ENCODE measurements at regions not wholly inside any gene's neighbourhood (a gene's known extent, or its start where the extent isn't known, plus 50 kb on each side); places are given as distances from the start of the nearest gene placed in this dataset.

DNA sequence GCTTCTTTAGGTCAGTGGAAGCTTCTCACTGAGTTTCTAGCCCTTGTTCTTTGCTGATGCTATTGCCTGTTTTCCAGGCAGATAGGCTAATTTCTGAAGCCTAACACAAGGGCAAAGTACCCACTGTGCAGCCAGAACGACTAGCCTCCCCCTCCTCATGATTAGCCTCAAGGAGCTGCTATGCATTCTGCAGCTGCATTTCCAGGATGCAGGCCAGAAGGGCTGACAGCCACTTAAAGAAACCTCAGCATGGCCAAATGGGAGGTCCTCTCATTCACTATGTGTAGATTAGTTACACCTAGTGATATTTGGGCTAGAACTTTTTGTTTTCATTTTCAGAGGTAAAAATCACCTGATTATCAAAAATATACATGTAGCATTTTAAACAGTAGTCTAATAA is 216.0 kb downstream of the RAD51AP2 start:
- no peak for DNase-seq

DNA sequence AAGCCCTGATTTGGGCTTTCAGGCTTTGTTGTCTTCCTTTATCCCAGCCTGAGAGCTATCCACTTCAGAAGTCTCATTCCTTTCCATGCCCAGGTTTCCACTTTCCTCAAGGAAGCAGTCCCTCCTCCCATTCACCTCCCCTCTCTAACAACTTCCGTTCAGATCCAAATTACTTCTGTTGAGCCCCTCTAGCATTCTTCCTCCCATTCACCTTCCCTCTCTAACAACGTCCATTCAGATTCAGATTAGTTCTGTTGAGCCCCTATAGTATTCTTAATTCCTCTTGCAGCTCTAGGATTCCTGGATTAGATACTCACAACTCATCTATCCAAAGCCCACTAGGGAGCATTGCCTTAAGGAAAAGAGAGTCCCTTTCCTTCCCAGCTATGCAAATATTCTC is 216.8 kb downstream of the RAD51AP2 start:
- no peak for DNase-seq

DNA sequence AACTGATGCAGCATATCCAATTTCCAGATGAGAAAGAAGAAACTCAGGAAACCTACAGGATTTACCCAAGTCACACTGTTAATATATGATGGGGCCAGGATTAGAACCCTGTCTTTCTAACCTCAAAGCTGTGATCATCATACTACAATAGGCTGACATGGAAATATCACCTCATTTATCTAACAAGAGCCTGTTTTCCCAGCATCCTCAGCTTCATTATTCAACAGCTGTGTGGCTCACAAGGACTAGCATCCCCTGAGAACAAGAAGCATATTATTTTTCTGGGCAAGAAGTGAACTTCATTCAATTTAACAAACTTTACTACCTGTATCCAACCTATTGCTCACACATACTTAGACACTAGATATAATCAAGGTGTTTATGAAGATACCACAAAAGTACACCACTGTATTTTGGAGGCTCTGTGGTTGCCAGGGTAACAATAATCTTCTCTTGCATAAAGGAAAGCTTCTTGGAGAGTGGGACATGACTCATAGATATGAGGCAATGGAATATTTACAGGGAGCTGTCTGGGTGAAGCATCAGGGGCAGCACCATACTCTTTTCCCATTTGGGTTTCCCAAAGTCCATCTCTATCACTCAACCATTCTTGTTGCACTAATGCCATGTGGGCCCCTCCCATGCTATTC is 218.2 kb downstream of the RAD51AP2 start:
- DNase-seq = no peak

DNA sequence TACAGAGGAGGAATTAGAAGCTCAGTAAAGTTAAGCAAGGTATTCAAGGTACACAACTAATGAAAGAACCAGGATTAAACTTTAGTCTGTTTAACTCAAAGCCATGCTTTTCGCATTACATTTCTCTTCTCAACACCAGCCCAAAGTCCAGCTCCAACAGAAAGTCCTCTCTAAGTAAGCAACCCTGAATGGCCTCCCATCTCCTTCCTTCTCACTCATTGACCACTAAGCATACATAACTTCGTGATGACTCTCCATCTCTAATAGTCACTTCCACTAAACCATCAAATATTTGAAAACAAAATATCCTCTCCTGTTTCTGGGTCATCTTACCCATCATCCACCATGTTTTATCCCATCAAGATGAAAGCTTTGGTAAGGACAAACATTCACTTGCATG is 219.8 kb downstream of the RAD51AP2 start:
- no peak for DNase-seq

DNA sequence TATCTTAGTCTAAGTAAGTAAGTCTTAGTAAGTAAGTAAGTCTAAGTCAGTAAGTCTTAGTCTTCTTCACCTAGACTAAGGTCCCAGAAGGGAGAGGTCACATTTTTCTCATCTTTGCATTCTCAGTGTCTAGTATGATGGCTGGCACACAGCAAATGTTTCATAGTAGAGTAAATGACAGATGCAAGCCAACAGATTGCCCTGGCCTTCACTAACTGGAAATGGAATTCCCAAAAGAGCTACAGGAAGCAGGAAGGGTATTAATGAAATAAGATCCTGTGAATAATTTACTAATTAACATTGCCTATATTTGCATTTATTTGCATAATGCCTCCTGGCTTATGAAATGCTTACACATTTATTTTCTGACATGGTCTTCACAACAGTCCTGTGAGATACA is 221.6 kb downstream of the RAD51AP2 start:
- DNase-seq = no peak

DNA sequence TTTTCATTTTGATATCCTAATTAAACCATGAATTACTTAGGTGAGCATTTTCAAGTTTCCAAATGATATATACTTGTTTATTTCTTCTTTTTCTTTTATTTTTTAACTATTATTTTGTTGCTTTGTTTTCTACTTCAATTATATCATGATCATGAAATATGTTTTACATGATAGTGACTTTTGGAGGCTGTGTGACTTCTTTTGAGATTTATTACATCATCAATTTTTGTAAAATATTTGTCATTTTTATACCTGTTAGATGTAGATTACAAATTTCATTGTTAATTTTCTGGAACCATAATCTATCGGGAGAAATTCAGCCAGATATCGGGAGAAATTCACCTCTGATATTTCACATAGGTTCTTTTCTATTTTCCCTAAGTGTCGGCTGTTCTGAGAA is 228.6 kb downstream of the RAD51AP2 start:
- no peak for DNase-seq

DNA sequence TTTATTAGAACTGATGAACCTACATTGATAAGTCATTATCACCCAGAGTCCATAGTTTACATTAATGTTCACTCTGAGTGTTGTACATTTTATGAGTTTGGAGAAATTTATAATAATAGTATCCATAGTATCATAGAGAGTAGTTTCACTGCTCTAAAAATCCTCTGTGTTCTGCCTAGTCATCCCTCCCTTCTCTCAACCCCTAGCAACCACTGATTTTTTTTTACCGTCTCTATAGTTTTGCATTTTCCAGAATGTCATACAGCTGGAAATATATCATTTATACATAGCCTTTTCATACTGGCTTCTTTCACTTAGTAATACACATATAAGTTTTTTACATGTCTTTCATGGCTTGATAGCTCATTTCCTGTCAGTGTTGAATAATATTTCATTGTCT is 231.1 kb downstream of the RAD51AP2 start:
- DNase-seq = no peak

DNA sequence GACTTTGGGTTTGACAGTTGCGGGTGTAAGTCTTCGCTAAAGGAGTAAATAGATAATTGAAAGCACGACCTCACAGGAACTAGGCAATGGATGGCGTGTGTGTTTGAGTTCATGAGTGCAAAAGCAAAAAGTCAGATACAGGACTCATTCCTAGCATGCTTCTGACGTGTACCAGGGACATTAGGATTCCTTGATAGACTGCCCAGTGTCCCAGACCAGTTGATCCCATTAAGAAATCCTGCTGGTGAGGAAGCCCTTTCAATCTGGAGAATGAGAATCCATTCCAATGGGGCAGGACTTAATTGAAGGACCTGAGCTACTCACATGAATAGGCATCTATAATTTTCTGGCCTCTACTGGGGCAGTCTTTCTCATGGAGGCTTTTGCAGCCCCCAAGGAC is 235.4 kb downstream of the RAD51AP2 start:
- DNase-seq = no peak

DNA sequence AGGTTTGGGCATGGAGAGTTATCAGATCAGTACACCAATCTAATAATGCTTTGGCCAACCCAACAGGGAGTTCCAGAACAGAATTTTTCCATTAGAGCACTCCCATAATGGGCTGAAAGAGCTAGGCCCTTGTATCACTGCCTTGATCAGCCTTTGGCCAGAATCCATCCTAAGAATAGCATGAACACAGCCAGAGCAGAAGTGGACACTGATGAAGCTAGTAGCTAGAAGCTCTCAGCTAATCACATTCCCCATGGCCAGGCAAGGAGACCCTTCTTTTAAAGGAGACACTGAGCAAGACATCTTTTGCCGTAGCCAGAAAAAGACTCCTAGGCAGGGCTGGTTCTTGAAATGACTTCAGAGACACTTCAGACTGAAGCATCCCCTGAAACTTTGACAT is 236.0 kb downstream of the RAD51AP2 start:
- DNase-seq = no peak

DNA sequence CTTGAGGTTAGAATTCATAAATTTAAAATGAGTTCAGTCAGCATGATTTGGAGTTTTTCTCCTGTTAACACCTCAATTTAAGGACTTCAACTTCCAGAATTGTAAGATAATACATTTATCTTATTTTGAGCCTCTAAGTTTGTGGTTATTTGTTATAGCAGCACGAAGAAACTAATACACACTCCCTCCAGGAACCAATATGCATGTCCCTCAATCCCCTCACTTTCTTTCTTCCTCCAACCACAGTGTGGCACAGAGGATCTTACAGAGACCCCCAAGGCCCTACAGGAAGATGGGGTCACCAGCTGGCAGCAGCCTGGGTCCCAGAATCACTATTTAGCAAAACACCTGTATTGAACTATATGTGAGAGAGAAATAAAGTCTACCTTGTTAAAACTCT is 242.0 kb downstream of the RAD51AP2 start:
- DNase-seq = no peak

DNA sequence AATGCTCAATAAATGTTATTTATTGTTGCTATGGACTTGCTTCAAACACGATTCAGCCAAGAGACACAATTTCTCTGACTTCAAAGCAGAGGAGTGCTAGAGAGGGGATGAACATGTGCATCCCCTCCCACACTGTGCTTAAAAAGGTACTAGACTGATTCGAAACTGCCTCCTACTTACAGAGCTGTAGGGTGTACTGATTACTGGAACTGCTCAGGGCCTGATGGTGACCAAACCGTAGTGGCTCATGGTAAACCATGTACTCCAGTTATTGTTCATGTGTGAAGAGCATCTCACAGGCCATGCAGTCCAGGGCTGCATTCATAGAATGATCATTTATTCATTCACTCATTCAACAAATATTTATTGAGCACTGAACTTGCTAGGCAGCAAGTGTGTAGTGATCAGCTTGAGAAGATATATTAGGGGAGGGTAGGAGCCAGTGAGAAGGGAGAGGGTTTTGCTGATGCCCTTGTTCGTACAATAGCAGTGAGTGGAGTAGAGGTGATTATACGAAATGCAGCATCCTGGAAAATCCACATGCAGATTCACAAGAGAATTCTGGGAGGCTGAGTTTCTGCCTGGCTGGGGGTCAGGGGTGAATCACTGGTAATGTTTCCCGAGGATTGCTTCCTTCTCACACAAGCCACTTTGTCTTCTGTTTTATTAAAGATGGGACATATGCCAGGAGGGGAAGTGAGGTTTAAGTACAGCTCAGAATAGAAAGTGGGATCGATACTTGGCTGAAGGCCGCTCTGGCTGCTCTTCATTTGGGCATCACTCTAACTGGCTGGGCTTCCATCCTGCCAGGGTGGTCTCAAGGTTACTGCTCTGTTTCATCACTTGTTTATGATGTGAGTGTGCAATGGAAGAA is 245.4 kb downstream of the RAD51AP2 start:
- DNase-seq = no peak

DNA sequence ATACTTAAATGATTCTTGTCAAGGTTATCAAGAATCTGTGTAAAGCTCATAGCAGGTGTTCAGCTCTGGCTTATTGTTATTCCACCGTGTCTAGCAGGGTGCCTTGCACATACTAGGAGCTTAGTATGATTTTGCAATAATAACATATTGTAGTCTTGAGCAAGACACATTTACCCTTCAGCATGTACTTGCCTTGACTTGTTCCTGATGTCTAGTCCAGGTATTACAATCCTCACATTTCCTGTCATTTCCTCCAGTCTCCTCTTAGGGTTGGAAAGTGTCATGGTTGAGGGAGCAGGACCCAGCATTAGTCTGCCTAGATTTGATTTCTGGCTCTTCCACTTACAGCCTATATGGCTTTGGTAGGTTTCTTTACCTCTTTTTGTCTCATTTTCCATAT is 246.1 kb downstream of the RAD51AP2 start:
- no peak for DNase-seq

DNA sequence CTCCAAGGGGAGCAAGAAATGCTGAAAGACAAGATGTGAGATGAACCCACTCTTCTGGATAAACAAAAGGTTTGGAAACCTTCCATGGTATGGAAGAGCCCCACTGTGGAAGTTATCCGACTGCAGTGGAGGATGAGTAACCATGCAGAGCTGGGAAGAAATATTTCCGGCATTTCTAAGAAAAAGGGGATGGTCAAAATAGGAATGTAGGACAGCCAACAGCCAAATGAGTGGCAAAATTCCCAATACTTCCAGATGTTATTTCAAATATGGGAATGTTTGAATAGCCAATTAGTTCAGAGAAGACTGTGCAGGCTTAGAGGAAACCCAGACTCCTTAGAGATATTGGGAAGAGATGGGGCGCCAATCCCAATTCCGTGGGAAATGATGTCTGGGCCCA is 246.8 kb downstream of the RAD51AP2 start:
- no peak for DNase-seq

DNA sequence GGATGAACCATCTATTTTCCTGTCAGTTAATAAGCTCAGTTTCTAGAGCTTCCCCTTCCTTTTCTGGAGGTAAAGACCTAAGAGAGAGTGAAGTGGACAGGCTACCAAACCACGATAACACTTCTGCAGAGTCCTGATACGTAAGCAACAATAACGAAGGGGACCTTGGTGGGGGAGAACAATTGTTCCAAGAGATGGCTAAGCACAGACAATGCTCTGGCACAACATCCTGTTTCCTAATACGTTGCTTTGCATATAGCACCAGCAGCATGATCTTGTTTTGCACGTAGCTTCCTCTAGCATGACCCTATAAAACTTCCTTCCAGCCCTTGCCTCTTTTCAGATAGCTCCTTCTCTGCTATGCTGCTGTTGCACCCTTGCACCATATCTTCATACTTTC is 247.3 kb downstream of the RAD51AP2 start:
- DNase-seq = no peak

DNA sequence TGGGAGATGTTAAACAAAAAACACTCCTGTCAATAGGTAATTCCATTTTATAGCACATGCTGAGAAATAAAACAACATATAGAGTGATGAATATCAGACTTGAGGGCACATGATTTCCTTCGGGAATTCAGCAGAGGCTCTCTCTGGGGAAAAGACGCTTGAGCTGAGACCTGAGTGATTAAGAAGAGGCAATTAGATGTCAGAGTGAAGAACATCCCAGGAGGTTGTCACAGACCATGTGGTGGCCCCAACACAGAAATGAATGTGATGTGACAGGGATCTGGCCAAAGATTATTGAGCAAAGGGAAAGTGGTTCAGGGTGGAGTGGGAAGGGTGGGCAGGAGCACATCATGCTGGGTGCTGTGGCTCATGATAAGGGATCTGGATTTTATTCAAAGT is 254.7 kb downstream of the RAD51AP2 start:
- peak; percentile 42 for DNase-seq

DNA sequence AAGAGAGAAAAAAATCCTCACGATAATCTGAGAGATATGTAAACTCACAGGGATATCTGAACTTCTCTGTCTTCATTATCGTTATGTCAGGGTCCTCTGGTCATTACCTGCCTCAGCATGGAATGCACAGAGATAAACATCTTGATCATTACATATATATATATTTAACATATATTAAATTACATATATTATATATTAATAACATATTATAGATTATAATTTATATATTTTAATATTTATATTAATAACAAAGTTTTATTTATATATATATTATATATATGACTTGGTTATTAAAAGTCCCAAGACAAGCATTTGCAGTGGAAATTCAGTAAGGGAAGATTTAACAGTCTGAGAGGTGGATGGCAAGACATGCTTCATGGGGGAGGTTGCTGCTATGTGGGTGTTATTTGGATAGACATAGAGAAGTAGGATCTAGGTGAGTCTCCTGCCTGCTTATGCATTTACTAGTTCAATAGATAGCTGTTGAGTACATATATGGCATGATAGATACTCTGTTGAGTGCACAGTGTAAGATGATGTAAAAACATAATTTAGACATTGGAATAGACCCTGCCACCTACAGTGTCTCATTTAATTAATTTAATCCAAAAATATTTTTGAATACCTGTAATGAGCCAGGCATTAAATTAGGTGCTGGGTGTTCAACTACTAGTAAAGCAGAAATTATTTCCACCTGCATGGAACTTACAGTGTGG is 255.2 kb downstream of the RAD51AP2 start:
- DNase-seq = no peak

DNA sequence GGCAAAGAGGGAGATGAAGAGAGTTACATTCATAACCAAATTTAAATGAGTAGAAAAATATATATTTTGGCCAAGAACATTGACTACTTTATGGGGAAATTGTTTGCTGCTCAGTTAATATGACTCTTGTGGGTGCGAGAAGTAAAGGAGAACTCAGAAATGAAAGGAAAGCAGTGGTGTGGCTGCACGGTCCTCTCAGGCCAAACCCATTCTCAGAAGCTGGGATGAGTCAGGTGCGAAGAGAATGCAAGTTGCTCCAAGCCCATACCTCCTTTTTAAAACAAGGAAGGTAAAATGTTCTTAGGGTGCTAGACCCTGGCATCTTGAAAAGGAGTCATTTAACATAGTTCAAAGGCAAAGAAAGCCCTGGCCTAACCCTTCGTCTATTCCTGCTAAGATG is 258.6 kb downstream of the RAD51AP2 start:
- DNase-seq = no peak

DNA sequence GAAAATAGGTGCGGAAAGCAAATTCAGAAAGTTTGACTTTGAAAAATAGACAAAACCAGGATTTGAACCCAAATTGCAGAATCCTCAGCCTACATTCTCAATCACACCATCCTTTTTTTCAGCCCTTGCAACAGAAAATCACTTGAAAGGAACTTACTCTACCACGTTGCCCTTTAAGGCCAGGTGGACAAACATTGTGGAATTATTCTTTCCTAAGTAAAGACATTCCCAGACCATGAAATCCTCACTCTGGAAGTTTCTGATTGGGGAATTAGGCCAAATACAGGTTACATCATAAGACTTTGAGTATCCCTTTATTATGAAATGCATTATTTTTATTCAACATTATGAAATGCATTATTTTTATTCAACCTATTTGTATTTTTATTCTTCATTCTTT is 259.4 kb downstream of the RAD51AP2 start:
- DNase-seq = no peak

DNA sequence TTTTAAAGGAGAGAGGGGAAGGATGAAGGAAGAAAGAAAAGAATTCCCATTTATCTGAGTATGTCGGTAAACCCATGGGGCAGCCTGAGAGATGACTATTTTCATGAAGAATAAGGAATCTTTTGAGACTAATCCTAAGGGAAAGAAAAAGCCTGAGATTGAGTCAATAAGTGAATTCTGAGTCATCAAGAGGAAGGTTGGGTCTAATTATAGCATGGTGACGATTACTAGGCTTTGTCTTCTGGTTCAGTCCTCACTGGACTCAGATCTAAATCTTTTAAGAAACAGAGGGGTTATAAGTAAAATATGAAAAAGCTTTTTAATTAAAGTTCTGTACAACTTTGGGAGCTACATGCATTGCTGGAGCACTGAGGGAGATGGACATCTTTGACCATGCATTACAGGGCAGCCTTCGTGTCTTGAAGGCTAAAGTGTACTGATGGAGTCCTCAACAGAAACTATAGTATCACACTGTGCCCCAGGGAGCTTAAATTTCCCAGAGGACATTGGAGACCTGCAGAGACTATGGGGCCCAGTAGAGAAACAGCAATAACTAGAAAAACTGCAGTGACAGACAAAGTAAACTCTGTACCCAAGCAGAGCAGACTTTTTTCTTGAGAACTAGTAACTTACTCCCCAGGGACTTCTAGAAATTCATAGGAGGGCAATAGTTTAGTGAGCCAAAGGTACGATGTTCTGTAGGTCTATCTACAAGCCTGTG is 260.9 kb downstream of the RAD51AP2 start:
- DNase-seq = no peak

DNA sequence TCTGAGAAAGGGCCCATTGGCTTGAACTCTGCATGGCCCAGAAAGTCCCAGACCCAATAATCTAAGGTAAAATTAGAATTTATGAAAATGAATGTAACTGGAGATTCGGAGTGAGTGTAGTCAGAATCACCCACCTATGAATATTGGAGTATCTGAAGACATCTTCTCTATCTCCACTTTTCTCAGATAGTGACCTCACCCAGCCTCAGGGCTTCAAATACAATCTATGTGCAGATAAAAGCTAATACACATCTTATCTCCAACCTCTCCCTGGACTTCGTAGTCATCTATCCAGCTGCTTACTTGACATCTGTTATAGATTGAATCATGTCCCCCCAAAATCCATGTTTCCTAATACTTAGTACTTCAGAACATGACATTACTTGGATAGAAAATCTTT is 263.2 kb downstream of the RAD51AP2 start:
- no peak for DNase-seq

DNA sequence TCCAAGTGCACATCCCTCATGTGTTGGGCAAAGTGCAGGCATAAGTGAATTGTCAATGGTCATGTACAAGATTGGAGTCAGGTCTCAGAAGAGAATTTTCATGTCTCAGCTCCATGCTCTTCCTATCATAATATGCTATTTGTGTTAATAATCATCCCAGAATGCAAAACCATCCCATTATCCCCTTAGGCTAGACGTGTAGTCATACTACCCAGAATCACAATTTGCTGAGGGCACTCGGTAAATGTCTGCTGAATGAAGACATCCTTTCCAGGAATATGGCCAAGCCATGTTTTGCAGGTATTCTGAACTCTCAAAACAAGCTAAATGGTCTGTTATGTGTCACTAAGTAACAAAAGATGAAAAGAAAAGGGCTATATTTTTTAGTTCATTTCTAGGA is 263.8 kb downstream of the RAD51AP2 start:
- DNase-seq = no peak

DNA sequence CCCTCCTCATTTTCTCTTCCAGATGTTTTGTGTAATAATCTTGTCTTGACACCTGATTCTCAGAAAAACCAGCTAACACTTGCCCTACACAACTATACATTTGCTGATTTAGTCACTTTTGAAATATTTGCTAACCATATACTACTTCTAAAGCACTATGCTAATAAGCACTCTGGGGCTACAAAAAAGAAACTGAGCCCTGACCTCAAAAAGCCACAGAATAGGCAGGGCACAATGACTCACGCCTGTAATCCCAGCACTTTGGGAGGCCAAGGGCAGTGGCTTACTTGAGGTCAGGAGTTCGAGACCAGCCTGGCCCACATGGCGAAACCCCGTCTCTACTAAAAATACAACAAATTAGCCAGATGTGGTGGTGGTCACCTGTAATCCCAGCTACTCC is 266.0 kb downstream of the RAD51AP2 start:
- no peak for DNase-seq

DNA sequence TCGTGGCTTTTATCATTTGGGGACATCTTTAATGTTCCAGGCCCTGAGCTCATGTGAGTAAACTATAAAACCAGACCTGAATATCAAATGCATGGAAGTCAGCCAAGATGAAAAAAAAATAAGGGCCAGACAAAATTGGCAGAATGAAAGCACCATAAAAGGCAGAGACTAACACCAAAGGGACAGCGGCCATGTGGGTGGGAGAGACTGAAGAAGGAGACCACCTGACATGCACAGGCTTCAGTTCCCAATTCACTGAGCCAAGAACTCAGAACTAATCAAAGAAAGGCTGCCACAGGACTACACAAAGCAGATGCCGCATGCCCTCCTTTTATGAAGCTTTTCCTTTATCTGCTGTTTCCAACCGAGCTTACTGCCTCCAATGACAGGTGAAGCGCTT is 267.1 kb downstream of the RAD51AP2 start:
- no peak for DNase-seq

Measured in NCI-H1436 (cell line).